SK-N-SH (cell line): ENCODE measurements at regions not wholly inside any gene's neighbourhood (a gene's known extent, or its start where the extent isn't known, plus 50 kb on each side); places are given as distances from the start of the nearest gene placed in this dataset.

ENCODE experiments used
- CHD2 ChIP-seq: fragments of 150-350 bp; IDR thresholded peaks from 2 replicates; pipeline ENCODE4 v1.6.1; 2018; ENCODE audit warnings: low read length; ENCODE audit not compliant: partially characterized antibody
- EP300 ChIP-seq, 2 experiments: IDR thresholded peaks; 2 replicates each; pipeline versions ENCODE4 v1.4.0 to v1.6.1; 2012; ENCODE audit warnings: borderline replicate concordance in 1 of 2, low read depth in 1 of 2, low read length in 1 of 2
- EZH2phosphoT487 ChIP-seq: fragments of 200-600 bp; sonication (generic); IDR thresholded peaks from 2 replicates; pipeline ENCODE4 v1.6.1; 2017; ENCODE audit warnings: low read depth, mixed run types, mild to moderate bottlenecking, antibody characterized with exemption, moderate library complexity, borderline replicate concordance
- GATA2 ChIP-seq: sonication (generic); formaldehyde crosslinking; IDR thresholded peaks from 2 replicates; pipeline ENCODE4 v1.5.0; 2020; ENCODE audit warnings: mild to moderate bottlenecking, missing genetic modification reagents
- SMC3 ChIP-seq: IDR thresholded peaks from 2 replicates; pipeline ENCODE4 v1.6.1; 2012; ENCODE audit warnings: low read depth, low read length, improper control_type of control experiment
- USF2 ChIP-seq: fragments of 150-350 bp; IDR thresholded peaks from 2 replicates; pipeline ENCODE4 v1.6.1; 2017; ENCODE audit warnings: antibody characterized with exemption, low read length, low read depth, borderline replicate concordance
- YY1 ChIP-seq: IDR thresholded peaks from 2 replicates; pipeline ENCODE4 v1.4.0; 2012; ENCODE audit warnings: low read depth, mild to moderate bottlenecking
- TF ChIP-seq, protein P1 (sequence below): fragments of 200-600 bp; sonication (generic); IDR thresholded peaks from 2 replicates; pipeline ENCODE4 v1.6.1; 2017; ENCODE audit warnings: antibody characterized with exemption, mild to moderate bottlenecking, moderate library complexity
- TF ChIP-seq, protein P2 (sequence below): IDR thresholded peaks from 2 replicates; pipeline ENCODE4; 2012
- TF ChIP-seq, protein P3 (sequence below): IDR thresholded peaks from 2 replicates; pipeline ENCODE4 v1.6.1; 2012; ENCODE audit warnings: mild to moderate bottlenecking, low read depth, low read length, moderate library complexity

- TF ChIP-seq, protein P1, sequence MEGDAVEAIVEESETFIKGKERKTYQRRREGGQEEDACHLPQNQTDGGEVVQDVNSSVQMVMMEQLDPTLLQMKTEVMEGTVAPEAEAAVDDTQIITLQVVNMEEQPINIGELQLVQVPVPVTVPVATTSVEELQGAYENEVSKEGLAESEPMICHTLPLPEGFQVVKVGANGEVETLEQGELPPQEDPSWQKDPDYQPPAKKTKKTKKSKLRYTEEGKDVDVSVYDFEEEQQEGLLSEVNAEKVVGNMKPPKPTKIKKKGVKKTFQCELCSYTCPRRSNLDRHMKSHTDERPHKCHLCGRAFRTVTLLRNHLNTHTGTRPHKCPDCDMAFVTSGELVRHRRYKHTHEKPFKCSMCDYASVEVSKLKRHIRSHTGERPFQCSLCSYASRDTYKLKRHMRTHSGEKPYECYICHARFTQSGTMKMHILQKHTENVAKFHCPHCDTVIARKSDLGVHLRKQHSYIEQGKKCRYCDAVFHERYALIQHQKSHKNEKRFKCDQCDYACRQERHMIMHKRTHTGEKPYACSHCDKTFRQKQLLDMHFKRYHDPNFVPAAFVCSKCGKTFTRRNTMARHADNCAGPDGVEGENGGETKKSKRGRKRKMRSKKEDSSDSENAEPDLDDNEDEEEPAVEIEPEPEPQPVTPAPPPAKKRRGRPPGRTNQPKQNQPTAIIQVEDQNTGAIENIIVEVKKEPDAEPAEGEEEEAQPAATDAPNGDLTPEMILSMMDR: no peak
- TF ChIP-seq EZH2phosphoT487 (no peak), SMC3 (no peak), USF2 (no peak), YY1 (no peak), EP300 (IDR thresholded peaks at IDR 0.05; ENCODE audit: borderline replicate concordance in 1 of 2, low read depth in 1 of 2, low read length in 1 of 2) (no peak), GATA2 (CRISPR knock-in tag) (no peak), CHD2 (no peak)
- TF ChIP-seq, protein P2, sequence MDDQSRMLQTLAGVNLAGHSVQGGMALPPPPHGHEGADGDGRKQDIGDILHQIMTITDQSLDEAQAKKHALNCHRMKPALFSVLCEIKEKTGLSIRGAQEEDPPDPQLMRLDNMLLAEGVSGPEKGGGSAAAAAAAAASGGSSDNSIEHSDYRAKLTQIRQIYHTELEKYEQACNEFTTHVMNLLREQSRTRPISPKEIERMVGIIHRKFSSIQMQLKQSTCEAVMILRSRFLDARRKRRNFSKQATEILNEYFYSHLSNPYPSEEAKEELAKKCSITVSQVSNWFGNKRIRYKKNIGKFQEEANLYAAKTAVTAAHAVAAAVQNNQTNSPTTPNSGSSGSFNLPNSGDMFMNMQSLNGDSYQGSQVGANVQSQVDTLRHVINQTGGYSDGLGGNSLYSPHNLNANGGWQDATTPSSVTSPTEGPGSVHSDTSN: no peak
- TF ChIP-seq, protein P3, sequence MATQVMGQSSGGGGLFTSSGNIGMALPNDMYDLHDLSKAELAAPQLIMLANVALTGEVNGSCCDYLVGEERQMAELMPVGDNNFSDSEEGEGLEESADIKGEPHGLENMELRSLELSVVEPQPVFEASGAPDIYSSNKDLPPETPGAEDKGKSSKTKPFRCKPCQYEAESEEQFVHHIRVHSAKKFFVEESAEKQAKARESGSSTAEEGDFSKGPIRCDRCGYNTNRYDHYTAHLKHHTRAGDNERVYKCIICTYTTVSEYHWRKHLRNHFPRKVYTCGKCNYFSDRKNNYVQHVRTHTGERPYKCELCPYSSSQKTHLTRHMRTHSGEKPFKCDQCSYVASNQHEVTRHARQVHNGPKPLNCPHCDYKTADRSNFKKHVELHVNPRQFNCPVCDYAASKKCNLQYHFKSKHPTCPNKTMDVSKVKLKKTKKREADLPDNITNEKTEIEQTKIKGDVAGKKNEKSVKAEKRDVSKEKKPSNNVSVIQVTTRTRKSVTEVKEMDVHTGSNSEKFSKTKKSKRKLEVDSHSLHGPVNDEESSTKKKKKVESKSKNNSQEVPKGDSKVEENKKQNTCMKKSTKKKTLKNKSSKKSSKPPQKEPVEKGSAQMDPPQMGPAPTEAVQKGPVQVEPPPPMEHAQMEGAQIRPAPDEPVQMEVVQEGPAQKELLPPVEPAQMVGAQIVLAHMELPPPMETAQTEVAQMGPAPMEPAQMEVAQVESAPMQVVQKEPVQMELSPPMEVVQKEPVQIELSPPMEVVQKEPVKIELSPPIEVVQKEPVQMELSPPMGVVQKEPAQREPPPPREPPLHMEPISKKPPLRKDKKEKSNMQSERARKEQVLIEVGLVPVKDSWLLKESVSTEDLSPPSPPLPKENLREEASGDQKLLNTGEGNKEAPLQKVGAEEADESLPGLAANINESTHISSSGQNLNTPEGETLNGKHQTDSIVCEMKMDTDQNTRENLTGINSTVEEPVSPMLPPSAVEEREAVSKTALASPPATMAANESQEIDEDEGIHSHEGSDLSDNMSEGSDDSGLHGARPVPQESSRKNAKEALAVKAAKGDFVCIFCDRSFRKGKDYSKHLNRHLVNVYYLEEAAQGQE: no peak
Observed at GRCh38 chr9:13718086-13718485, 438.6 kb upstream of the MPDZ start.
